PC-9 (cell line): ENCODE measurements at regions not wholly inside any gene's neighbourhood (a gene's known extent, or its start where the extent isn't known, plus 50 kb on each side); places are given as distances from the start of the nearest gene placed in this dataset.

Experiments used
- CTCF ChIP-seq: fragments of 200-600 bp; sonication (generic); conservative IDR thresholded peaks from 2 replicates; pipeline ENCODE4 v1.6.1; 2017; ENCODE audit warnings: mixed run types, antibody characterized with exemption, mild to moderate bottlenecking, moderate library complexity
- EZH2 ChIP-seq: fragments of 200-600 bp; sonication (generic); IDR thresholded peaks from 2 replicates; pipeline ENCODE4 v1.8.0; 2017; ENCODE audit warnings: antibody characterized with exemption, low read depth

GRCh38 chr5:136864960-136865359, 499.6 kb upstream of the TRPC7 start:
- TF ChIP-seq CTCF, result no peak
- no peak for TF ChIP-seq EZH2
